HEK293 (cell line): ENCODE measurements at regions not wholly inside any gene's neighbourhood (a gene's known extent, or its start where the extent isn't known, plus 50 kb on each side); places are given as distances from the start of the nearest gene placed in this dataset.

Source experiments
- CTCF ChIA-PET: fragments of 350-600 bp; formaldehyde crosslinking; extraction: SDS; loops from one replicate; lab custom pipeline; 2021; ENCODE audit warnings: antibody characterized with exemption; lab: Yijun Ruan, JAX
- POLR2A ChIA-PET: fragments of 300-600 bp; formaldehyde crosslinking; extraction: SDS; loops from one replicate; lab custom pipeline; 2020; ENCODE audit warnings: antibody characterized with exemption, inconsistent platforms; lab: Yijun Ruan, JAX
- H3K27ac ChIP-seq: fragments of 200-500 bp; sonication (Bioruptor generic); 2 replicates; pipeline ENCODE4 v1.5.1; 2014; ENCODE audit warnings: low read depth, low read length, control low read depth, inconsistent platforms; ENCODE audit errors: extremely low read depth
- H3K36me3 ChIP-seq, 2 experiments: fragments of 200-500 bp in 1 of 2; sonication (Bioruptor generic) in 1 of 2; 1 replicate in 1 of 2; 2 replicates in 1 of 2; pipeline ENCODE4 v1.5.1; 2014 to 2017; ENCODE audit warnings: inconsistent platforms in 2 of 2, low read length in 2 of 2; ENCODE audit not compliant: control insufficient read depth in 2 of 2, insufficient read depth in 1 of 2
- H3K4me1 ChIP-seq: fragments of 200-500 bp; sonication (Bioruptor generic); 2 replicates; pipeline ENCODE4 v1.5.1; 2014; ENCODE audit warnings: mild to moderate bottlenecking, low read length, inconsistent platforms; ENCODE audit not compliant: control insufficient read depth, insufficient read depth
- H3K4me3 ChIP-seq: 2 replicates; pipeline ENCODE4 v1.5.1; 2011; ENCODE audit warnings: low read depth, mild to moderate bottlenecking, control low read depth, low read length, moderate library complexity
- H3K9me3 ChIP-seq: fragments of 200-500 bp; sonication (Bioruptor generic); 2 replicates; pipeline ENCODE4 v1.5.1; 2014; ENCODE audit warnings: low read depth, low read length, inconsistent platforms; ENCODE audit not compliant: control insufficient read depth, insufficient read depth
- HOXC10 ChIP-seq: sonication (generic); formaldehyde crosslinking; IDR thresholded peaks from 2 replicates; pipeline ENCODE4 v1.8.1; 2023; ENCODE audit warnings: mild to moderate bottlenecking, missing genetic modification reagents
- IKZF3 ChIP-seq: fragments of 450-650 bp; IDR thresholded peaks from 2 replicates; pipeline ENCODE4 v1.5.0; 2018; ENCODE audit warnings: missing biosample characterization, mild to moderate bottlenecking, missing genetic modification characterization, moderate library complexity
- KLF9 ChIP-seq: fragments of 450-650 bp; formaldehyde crosslinking; IDR thresholded peaks from 2 replicates; pipeline ENCODE4 v1.5.1; 2016; ENCODE audit warnings: missing biosample characterization, missing genetic modification characterization, low read depth
- PRDM4 ChIP-seq: fragments of 450-650 bp; formaldehyde crosslinking; IDR thresholded peaks from 2 replicates; pipeline ENCODE4 v1.5.1; 2017; ENCODE audit warnings: missing biosample characterization, missing genetic modification characterization
- RBAK ChIP-seq: fragments of 450-650 bp; formaldehyde crosslinking; IDR thresholded peaks from 2 replicates; pipeline ENCODE4 v1.5.1; 2016; ENCODE audit warnings: missing biosample characterization, missing genetic modification characterization
- ZBTB21 ChIP-seq: fragments of 450-650 bp; formaldehyde crosslinking; IDR thresholded peaks from 2 replicates; pipeline ENCODE4 v1.5.1; 2017; ENCODE audit warnings: missing biosample characterization, missing genetic modification characterization
- ZBTB7A ChIP-seq: fragments of 450-650 bp; formaldehyde crosslinking; IDR thresholded peaks from 2 replicates; pipeline ENCODE4 v1.5.1; 2016; ENCODE audit warnings: low read depth, missing biosample characterization, missing genetic modification characterization
- ZFHX2 ChIP-seq: fragments of 450-650 bp; formaldehyde crosslinking; conservative IDR thresholded peaks from 2 replicates; pipeline ENCODE4 v1.5.1; 2016; ENCODE audit warnings: missing biosample characterization, missing genetic modification characterization
- ZFP3 ChIP-seq: fragments of 450-650 bp; formaldehyde crosslinking; IDR thresholded peaks from 2 replicates; pipeline ENCODE4 v1.5.1; 2016; ENCODE audit warnings: low read depth, missing biosample characterization, missing genetic modification characterization
- ZFP41 ChIP-seq: fragments of 450-650 bp; formaldehyde crosslinking; IDR thresholded peaks from 2 replicates; pipeline ENCODE4 v1.5.1; 2016; ENCODE audit warnings: missing biosample characterization, missing genetic modification characterization, borderline replicate concordance
- ZFP69B ChIP-seq: fragments of 450-650 bp; formaldehyde crosslinking; IDR thresholded peaks from 2 replicates; pipeline ENCODE4 v1.5.1; 2016; ENCODE audit warnings: missing biosample characterization, missing genetic modification characterization
- ZNF140 ChIP-seq: fragments of 450-650 bp; formaldehyde crosslinking; IDR thresholded peaks from 2 replicates; pipeline ENCODE4 v1.5.1; 2016; ENCODE audit warnings: missing biosample characterization, missing genetic modification characterization
- ZNF174 ChIP-seq: fragments of 450-650 bp; formaldehyde crosslinking; IDR thresholded peaks from 2 replicates; pipeline ENCODE4 v1.5.0; 2017; ENCODE audit warnings: missing biosample characterization, mild to moderate bottlenecking, missing genetic modification characterization
- ZNF175 ChIP-seq: fragments of 450-650 bp; formaldehyde crosslinking; IDR thresholded peaks from 2 replicates; pipeline ENCODE4 v1.5.1; 2016; ENCODE audit warnings: missing biosample characterization, missing genetic modification characterization
- ZNF239 ChIP-seq: fragments of 450-650 bp; formaldehyde crosslinking; IDR thresholded peaks from 2 replicates; pipeline ENCODE4 v1.5.1; 2016; ENCODE audit warnings: missing biosample characterization, missing genetic modification characterization
- ZNF26 ChIP-seq: fragments of 450-650 bp; formaldehyde crosslinking; IDR thresholded peaks from 2 replicates; pipeline ENCODE4 v1.5.1; 2016; ENCODE audit warnings: missing biosample characterization, missing genetic modification characterization
- ZNF362 ChIP-seq: fragments of 450-650 bp; formaldehyde crosslinking; IDR thresholded peaks from 2 replicates; pipeline ENCODE4 v1.5.1; 2016; ENCODE audit warnings: missing biosample characterization, missing genetic modification characterization
- ZNF423 ChIP-seq: fragments of 450-650 bp; formaldehyde crosslinking; IDR thresholded peaks from 2 replicates; pipeline ENCODE4 v1.5.1; 2016; ENCODE audit warnings: missing biosample characterization, missing genetic modification characterization
- ZNF549 ChIP-seq: fragments of 450-650 bp; IDR thresholded peaks from 2 replicates; pipeline ENCODE4 v1.5.1; 2018; ENCODE audit warnings: missing biosample characterization, missing genetic modification characterization, mild to moderate bottlenecking, inconsistent platforms, moderate library complexity
- ZNF571 ChIP-seq: fragments of 450-650 bp; formaldehyde crosslinking; IDR thresholded peaks from 2 replicates; pipeline ENCODE4 v1.5.0; 2017; ENCODE audit warnings: missing biosample characterization, missing genetic modification characterization
- ZNF624 ChIP-seq: fragments of 450-650 bp; formaldehyde crosslinking; IDR thresholded peaks from 2 replicates; pipeline ENCODE4 v1.5.1; 2017; ENCODE audit warnings: missing biosample characterization, missing genetic modification characterization
- TF ChIP-seq, protein P1 (sequence below): fragments of 450-650 bp; formaldehyde crosslinking; conservative IDR thresholded peaks from 2 replicates; pipeline ENCODE4 v1.5.1; 2016; ENCODE audit warnings: low read depth, missing biosample characterization, missing genetic modification characterization

DNA sequence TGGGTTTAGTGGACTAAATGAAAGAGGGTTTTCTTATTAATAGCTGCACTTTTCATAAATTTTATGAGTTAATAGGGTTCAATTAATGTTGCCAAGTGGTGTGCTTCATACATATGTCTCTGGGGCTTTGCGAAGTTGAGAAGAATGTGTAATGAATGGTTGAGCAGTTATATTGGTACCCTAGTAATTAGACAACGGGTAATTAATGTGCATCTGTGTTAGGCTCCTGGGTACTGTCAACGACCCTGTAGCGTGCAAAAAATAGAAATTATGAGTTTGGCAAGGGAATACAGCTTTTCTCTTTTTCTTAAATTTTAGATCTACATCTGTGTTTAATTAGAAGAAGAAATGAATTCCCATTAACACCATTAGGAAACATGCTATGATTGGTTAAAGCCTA is 1027.7 kb downstream of the ARAP2 start:
- CTCF ChIA-PET: no interaction called here
- H3K9me3 ChIP-seq: no peaks in the 10 kb centered on the region
- POLR2A ChIA-PET: no interaction called here
- no peak overlapping the region for H3K4me3 ChIP-seq
- H3K4me1 ChIP-seq: no peaks in the 10 kb centered on the region
- no peak overlapping the region for H3K27ac ChIP-seq
- H3K36me3 ChIP-seq: no peaks in the 10 kb centered on the region
- TF ChIP-seq ZFP41 (tag by site-specific recombination) (no peak), ZNF571 (tag by site-specific recombination) (no peak), ZNF26 (tag by site-specific recombination) (no peak), ZNF174 (tag by site-specific recombination) (no peak), KLF9 (tag by site-specific recombination) (no peak), IKZF3 (tag by site-specific recombination) (no peak), ZBTB21 (tag by site-specific recombination) (no peak), ZFP69B (no peak), ZBTB7A (tag by site-specific recombination) (no peak), ZNF362 (tag by site-specific recombination) (no peak)
- TF ChIP-seq, all 188 proteins: peak for 0

- ChIA-PET CTCF (no interaction called here), POLR2A (no interaction called here)
- no peaks in the 10 kb centered on the region for H3K36me3 ChIP-seq
- no peak for TF ChIP-seq ZNF624 (tag by site-specific recombination)
- no peak for TF ChIP-seq HOXC10 (CRISPR knock-in tag)
- no peak for TF ChIP-seq PRDM4 (tag by site-specific recombination)
- TF ChIP-seq ZFP3 (tag by site-specific recombination): no peak
- TF ChIP-seq ZNF140 (tag by site-specific recombination): no peak
- TF ChIP-seq ZNF239 (tag by site-specific recombination): no peak
- no peak for TF ChIP-seq ZNF549 (tag by site-specific recombination)
- no peak for TF ChIP-seq ZFHX2 (tag by site-specific recombination)
- TF ChIP-seq RBAK (tag by site-specific recombination): no peak
- no peak for TF ChIP-seq ZNF423
- TF ChIP-seq, protein P1, sequence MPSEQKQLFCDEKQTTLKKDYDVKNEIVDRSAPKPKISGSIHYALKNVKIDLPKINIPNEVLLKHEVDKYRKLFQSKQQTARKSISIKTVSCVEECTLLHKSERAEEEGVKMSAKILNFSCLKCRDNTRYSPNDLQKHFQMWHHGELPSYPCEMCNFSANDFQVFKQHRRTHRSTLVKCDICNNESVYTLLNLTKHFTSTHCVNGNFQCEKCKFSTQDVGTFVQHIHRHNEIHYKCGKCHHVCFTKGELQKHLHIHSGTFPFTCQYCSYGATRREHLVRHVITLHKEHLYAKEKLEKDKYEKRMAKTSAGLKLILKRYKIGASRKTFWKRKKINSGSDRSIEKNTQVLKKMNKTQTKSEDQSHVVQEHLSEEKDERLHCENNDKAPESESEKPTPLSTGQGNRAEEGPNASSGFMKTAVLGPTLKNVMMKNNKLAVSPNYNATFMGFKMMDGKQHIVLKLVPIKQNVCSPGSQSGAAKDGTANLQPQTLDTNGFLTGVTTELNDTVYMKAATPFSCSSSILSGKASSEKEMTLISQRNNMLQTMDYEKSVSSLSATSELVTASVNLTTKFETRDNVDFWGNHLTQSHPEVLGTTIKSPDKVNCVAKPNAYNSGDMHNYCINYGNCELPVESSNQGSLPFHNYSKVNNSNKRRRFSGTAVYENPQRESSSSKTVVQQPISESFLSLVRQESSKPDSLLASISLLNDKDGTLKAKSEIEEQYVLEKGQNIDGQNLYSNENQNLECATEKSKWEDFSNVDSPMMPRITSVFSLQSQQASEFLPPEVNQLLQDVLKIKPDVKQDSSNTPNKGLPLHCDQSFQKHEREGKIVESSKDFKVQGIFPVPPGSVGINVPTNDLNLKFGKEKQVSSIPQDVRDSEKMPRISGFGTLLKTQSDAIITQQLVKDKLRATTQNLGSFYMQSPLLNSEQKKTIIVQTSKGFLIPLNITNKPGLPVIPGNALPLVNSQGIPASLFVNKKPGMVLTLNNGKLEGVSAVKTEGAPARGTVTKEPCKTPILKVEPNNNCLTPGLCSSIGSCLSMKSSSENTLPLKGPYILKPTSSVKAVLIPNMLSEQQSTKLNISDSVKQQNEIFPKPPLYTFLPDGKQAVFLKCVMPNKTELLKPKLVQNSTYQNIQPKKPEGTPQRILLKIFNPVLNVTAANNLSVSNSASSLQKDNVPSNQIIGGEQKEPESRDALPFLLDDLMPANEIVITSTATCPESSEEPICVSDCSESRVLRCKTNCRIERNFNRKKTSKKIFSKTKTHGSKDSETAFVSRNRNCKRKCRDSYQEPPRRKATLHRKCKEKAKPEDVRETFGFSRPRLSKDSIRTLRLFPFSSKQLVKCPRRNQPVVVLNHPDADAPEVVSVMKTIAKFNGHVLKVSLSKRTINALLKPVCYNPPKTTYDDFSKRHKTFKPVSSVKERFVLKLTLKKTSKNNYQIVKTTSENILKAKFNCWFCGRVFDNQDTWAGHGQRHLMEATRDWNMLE (tag by site-specific recombination): no peak
- TF ChIP-seq ZNF175: no peak
- H3K27ac ChIP-seq: no peak overlapping the region
- H3K4me3 ChIP-seq: no peak overlapping the region
- H3K9me3 ChIP-seq: no peaks in the 10 kb centered on the region
- H3K4me1 ChIP-seq: no peaks in the 10 kb centered on the region
Measured at GRCh38 chr4:35217331-35217730, 1027.0 kb downstream of the ARAP2 start.
